Activated T-helper 1 cell treated with Interleukin-2 at 50 U/mL for 16 hours (primary cell): ENCODE measurements at regions not wholly inside any gene's neighbourhood (a gene's known extent, or its start where the extent isn't known, plus 50 kb on each side); places are given as distances from the start of the nearest gene placed in this dataset.

Source experiments
- DNase-seq: peaks from one replicate; pipeline ENCODE4 v3.0.0-alpha.2; 2020; ENCODE audit warnings: low read depth

DNA sequence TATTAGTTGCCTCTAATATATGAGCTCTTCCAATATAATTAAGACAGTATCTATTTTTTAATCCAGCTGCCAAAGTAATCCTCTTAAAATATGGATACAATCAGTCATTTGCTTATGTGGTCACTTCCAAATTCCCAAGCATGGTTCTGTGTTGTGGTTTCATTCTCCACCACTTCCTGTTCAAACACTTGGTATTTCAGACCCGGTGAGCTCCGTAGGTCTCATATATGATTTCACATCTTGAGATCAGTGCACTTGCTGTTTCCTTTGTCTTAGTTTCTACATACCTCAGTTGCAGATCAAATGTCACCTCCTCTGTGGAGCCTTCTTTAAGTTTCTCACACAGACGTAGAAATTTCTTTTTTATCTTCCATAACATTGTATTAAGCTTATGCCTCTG lies 254.2 kb downstream of the KCNS3 start:
- DNase-seq, result no peak

DNA sequence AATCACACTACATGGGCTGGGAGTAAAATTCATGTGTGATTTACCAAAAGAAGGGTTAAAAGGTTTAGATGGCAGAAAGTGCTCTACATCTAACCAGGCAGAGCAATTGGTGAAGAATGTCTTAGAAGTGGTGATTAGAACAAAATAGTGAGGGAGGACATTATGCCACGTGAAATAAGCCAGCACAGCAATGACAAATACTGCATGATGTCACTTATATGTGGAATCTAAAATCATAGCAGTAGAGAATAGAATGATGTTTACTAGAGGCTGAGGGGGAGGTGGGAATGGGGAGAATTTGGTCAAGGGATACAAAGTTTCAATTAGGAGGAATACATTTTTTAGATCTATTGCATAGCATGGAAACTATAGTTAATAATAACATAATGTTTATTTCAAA lies 253.3 kb downstream of the KCNS3 start:
- no peak for DNase-seq

DNA sequence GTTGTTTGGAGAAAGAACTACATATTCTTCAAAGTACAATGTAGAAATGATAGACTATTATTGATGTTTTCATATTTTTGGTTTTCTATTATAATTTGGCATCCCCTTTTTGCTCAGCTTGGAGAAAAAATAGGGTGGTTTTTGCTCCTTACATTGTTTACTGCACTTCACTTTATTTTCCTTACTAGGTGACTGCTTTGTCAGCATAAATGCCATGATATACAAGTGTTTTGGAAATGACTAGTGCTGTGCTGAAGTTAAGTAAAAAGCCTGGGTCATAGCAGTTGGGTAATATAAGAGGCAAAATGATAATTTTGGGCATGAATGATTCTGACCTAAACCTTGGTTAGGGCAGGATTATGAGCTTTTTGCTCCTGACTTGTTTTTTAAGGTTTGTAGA lies 250.9 kb downstream of the KCNS3 start:
- no peak for DNase-seq

DNA sequence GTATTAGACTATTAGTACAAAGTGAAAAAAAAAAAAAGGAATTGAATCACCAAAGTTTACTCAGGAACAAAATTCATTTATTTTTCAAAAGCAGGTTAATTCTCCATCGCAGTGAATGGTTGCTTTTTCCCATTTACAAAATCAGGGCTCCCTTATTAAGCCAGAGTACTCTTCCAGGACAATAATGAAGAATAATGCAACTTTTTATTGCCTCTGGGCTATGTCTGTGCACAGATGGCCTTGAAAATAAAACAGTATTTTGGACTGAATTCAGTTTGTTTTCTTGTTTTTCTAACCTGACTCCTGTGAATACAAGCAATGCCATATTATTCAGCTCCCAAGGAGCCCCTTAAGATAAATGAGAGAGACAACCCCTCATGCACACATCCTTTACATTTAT lies 246.8 kb downstream of the KCNS3 start:
- no peak for DNase-seq

DNA sequence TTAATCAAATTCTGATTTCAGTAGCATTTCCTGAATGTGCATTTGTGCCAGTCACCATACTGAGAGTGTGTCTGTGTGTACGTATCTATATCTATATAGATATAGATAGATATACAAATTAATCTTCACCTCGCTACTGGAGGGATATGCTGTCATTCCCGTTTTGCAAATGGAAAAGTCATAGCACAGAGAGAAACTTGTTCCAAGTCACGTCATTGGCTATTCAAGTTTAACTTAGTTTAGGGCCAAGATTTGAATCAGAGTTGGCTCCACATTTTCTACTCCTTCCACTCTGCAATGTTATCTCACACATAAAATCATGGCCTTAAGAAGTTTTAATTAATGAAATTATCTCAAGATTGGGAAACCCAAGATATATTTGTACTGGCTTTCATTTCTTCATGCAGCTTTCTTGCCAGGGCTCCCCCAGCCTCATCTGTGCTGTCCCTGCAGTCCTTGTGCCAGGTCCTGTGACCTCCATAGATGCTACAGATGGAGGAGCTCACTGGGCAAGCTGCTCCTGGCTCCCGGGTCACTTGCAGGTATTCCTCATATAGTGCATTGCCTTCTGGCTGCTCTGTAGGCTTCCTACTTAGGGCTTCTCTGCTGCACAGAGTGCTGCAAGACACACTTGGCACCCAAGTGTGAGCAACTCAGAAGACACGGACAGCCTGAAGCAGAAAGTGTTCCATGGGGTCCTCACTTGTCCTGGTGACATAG lies 245.8 kb downstream of the KCNS3 start:
- DNase-seq, result no peak

DNA sequence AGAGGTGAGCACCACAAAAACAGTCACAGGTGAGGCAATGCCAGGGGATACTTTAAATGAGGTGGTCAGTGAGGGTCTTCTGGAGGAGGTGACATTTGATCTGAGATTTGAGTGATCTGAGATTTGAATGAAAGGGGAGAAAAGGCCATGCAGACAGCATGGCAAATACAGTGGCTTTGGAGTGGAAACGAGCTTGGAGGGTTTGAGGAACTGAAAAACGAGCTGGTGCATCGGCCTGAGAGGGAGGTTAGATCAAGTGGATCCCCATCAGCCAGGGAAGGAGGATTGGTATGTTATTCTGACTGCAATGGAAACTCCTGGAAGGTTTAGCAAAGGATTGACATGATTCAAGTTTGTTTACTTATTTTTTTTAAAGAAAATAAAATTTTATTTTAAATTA lies 245.1 kb downstream of the KCNS3 start:
- DNase-seq, result no peak

DNA sequence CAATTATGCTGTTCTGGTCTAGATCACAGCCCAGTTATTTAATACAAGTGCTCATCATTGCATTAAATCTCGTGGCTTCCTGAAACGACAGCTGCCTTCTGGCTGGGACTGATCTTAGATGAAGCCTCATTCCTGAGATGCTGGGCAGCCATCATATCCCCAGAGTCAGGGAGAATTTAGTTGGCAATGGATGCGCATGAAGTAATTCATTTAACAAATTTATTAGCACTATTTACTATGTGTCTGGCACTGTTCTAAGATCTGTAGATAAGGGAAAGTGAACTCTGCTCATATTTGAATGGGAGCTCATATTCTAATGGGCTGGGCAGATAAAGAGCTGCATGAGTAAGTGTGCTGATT lies 244.7 kb downstream of the KCNS3 start:
- DNase-seq, result no peak

DNA sequence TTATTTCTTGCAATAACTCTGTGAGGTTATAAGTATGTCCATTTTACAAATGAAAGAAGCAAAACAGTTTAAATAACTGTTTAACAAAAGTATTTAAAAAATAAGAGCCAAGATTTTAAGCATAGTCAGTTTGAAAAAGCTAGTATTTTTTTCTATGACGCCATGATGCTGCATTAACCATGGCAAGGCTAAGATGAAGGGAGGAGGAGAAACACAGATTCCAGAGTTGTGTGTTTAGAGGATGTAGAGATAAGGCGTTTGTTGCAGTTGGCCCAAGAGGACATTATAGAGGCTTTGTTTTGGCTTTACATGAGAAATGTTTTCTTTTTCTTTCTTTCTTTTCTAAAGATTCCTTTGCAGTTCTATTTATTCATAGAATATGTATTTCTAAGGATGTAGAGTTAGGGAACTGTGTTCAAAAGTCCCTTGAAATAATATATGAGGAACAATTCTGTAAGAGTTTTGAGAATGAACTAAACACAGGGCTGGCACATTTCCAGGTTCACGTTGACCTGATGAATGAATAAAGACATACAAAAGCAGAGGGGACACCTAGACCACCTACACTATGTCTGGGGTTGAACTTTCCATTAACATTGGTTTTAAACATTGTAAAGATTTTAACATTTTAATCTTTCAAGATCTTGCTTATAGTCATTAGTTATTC lies 244.2 kb downstream of the KCNS3 start:
- no peak for DNase-seq

DNA sequence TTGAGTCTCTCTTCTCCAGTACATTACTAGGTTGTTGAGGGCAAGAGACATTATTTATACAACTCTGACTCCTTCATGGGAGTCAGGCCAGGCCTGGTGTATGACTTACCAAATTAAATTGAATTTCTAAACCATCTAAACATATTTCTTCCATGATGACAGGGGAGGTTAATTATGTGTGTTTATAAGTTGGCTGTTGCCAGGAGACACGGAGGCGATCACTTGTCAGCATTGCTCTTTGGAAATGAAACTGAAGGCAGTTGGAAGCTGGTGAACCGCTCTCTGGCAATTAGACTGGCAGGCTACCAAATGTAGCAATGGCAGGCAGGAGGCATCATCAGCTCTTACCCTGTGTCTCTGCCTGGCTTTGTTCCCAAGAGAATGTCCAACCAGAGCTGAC lies 241.4 kb downstream of the KCNS3 start:
- DNase-seq, result no peak

DNA sequence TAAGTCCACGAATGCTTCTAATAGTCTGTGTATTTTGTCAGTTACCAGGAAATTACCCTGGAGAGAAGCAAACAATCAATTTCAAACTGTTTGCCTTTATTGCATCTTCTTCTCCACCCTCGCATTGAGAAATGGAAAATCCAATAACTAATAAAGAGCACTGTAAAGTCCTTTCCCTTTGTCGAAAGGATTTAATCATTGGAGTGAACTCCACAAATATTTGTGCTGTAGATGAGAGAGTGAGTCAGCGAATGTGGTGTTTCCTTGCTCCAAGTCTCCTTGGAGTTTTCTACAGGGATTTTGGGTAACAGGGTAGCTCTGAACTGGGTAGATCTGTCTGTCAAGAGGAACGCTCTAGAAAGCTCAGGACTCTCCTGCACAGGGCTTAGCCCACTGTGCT lies 240.2 kb downstream of the KCNS3 start:
- no peak for DNase-seq

DNA sequence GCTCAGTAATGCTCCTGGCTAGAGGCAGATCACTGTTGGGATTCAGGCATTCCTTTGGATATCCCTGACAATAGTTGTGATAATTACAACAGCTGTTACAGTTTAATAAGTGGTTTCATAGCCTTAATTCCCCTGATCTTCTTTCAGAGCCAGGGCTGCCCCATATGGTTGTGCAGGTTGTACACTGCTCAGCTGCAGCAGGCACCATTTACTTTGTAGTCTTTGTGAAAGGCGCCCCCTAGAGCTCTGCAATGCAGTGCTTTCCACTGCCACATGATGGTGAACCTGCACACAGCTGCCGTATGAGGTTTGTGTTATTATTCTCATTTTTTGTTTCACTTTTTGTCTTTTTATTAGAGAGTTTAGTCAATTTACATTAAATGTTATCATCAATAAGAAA lies 239.1 kb downstream of the KCNS3 start:
- no peak for DNase-seq

DNA sequence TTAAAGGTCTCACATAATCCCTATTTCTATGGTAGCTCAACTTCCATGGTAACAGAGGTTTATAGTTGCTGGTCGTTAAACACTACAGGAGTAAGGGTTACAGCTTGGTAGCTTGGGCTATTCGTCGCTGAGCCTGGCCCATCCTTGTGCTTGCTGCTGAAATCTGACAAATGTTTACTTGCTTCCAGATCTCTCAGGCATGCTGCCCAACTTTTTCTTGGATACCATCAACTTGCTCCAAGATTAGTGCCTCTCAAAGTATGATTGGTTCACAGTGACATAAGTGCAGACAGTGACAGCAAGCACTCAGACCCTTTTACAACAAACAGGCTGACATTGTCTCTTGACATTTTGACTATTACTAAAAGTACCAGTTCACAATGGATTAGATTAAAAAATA lies 231.8 kb downstream of the KCNS3 start:
- no peak for DNase-seq

DNA sequence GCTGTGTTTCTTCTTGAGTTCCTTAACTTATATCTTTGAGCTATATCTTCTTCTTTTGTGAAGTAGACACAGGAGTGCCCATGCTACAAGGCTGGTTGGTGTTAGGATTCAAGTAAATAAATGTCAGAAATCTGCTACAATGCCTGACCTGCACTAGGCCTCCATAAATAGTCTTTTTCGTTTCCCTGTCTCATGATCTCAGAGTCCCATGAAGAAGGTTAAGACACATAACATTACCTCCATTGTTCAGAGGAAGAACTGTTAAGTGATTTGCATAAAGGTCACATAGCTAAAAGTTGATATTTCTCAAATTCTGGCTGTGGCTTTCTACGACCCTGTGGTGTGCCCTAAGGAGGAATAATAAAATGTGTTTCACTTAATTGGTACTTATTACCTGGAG lies 228.4 kb downstream of the KCNS3 start:
- no peak for DNase-seq

DNA sequence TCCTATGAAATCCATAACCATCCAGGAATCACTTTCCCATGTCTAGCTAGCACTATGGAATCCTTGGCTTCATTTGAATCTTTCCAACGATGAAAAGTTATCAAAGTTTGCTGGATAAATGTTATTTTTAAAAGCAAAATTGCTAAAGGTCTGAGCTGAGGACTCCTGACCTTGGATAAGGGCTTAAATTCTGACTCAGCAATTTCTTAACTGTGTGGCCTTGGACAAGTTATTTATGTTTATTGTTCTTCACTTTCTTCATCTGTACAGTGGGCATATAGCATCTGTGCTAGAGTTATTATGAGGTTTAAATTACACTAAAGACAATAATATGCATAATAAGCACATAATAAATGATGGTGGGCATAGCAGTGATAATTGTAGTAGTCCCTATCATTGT lies 227.5 kb downstream of the KCNS3 start:
- no peak for DNase-seq

DNA sequence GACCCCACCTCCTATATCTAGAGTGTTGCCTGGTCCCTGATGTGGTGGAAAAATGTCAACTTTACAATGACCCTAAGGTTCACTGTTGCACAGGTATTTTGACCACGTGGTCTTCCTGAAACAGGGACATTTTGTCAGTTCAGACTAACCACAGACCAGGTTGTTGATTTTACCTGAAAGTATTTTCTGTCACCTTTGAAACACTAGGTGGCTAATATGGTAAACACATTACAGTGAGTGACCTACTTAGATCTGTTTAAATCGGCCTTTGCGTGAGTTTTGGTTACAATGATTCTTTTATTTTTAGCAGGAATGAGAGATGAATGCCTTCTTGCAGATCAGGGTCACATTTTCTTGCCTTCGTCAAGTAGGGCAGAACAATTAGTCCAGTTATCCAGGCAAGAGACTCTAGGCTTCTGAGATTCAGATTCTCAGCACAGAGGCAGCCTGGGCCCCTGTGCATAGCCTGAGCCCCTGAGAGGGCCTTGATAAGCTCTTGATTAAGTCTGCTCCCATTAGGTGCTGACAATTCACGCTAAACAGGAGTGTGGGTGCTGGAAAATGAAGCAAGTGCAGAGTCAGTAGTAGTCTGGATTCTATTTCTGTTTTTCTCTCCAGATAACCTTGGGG lies 226.2 kb downstream of the KCNS3 start:
- DNase-seq, result no peak

DNA sequence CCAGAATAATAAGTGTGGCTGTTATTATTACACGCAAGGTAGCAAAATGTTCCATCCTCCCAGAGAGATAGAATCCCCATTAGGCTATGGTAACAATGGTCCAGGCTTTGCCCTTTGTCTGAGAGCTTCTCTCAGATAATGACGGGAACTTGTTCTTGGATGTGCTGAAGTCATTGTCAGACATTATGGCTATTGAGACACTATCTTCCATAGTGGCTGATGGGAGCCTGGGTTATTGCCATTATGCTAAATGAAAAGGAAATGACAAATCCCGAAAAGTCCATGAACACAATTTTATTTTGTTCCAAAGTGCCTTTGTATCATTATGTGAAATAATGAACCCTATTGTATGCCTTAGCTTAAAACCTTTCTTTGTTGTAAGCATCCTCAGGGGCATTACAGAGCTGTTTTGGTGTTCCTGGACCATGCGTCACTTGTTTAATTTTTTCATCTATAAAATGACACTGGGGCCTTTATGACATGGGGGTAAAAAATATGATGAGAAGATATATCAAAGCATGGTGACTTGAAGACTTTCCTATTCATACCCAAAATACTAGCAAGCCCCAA lies 218.5 kb downstream of the KCNS3 start:
- no peak for DNase-seq

DNA sequence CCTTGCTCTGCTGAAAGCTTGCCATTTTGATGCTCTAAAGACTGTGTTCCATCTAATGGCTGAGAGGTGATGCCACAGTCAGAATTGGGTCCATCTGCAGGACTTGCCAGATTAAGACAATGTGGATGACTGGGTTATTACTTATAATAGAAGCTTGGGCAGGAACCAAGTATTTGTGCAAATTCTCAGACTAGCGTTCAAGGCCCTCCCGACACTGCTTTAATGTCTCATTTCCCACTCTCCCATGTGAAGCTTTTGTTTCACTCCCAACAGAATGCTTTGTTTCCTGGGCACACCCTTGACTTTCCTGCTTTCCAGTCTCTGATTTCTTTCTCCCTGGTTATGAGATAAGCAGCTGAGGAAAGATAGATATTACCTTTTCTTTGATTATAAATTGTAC lies 215.8 kb downstream of the KCNS3 start:
- DNase-seq, result no peak

DNA sequence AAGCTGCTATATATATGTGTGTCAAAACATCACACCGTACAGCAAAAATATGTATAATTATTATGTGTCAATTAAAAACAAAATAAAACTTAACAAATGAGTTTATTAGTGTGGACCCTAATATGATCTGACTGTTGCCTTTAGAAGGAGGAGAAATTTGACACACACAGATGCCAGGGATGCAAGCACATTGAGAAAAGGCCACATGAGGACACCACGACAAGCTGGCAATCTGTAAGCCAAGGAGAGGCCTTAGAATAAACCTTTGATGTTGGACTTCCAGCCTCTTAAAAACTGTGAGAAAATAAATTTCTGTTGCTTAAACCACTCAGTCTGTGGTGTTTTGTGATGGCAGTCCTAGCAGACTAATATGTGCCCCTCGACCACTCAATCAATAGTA lies 214.7 kb downstream of the KCNS3 start:
- no peak for DNase-seq

DNA sequence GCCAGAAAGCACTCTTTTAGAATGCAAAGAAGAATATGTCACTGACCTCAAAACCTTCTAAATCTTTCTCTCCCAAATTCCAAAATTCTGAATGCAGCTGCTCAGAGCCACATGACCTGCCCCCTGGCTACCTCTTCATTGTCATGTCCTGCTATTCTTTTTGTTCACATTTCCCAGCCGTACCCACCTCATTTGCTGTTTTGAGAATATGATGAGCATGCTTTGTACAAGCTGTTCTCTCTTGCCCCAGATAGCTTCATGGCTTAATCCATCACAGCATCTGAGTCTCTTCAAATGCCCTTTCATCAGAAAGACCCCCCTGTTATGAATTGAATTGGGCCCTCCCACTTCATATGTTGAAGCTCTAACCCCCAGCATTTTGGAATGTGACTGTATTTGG lies 214.3 kb downstream of the KCNS3 start:
- no peak for DNase-seq

DNA sequence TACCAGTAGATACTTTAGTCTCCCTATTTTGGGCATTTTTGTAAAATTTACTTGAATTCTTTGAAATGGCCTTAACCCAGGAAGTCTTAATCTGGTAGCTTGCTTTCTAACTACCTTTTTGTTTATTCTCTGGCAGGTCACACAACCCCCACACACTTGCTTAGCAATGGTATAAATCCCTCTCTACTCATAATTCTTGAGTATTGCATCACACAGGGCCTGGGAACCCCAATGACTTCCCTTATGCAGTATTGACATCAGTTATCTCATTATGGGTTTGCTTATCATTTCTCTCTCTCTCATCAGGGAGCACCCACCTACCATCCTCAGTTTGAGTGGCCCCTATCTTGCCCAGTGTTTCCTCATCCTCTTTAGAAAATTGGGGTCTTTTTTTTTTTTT lies 207.1 kb downstream of the KCNS3 start:
- DNase-seq, result no peak

DNA sequence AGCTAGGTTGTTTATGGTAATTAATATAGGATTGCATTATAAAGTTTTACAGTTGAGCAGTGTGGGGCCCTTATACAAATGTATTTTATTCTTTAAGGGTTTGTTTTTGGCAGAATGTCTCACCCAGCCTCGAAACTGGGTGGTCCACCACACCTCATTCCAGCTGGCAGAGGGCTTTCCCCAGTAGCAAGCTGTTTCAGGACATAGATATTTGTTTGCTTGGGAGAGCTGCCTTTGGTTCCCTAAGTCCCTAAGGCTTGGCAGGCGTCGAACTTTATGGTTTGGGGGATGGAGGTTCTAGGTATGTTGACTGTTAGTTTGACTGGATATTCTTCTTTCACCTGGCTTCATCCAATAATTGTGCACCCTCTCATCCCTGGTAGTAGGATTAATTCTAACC lies 205.9 kb downstream of the KCNS3 start:
- DNase-seq, result no peak

DNA sequence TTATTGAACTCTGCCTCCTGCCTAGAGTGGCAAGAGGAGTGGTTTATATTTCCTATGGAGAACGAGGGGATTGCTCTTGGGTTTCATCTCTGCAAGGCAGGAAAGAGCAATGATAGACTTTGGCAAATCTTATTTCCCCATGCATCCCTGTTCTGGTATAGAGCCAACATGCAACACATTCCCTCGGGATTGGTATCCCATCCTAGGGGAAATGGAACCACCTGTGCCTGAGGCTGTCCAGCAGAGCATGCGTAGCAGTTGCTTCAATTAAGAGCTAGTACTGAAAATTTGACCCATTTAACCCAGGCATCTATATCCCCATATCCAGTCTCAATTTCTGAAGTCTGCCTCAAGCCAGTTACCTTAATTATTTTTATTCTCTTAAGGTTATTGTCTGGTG lies 205.3 kb downstream of the KCNS3 start:
- DNase-seq, result no peak

DNA sequence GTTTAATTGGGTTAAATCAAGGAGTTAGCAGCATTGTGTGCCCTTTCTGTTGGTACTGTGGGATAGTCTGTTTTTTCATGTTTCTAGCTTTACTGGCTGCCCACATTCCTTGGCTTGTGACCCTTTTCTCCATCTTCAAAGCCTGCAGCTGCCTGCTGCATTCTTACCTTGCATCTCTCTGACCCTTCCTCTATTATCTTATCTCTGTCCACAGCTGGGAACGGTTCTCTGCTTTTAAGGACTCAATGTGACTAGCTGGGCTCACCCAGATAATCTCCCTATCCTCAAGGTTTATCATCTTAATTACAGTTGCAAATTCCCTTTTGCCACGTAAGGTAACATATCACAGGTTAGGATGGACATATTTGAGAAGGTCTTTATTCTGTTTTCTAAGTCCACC lies 199.7 kb downstream of the KCNS3 start:
- DNase-seq, result no peak

DNA sequence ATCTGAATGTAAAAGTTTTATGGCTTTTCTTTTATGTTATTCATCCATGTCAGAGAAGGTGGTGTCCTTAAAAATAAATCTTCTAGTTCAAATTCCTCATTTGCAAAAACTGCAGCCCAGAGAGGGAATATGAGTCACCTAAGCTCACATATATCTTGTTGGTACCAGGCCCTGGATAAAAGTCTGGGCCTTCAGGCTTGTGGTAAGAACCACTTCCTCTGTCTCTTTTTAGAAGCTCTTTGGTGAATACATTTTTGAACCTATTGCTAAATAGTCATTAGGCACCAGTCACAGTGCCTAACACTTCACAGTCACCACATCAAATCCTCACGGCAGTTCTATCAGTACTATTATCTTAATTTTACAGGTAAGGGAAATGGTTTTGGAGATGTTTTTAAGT lies 199.2 kb downstream of the KCNS3 start:
- no peak for DNase-seq
